Fibroblast of lung (primary cell): ENCODE measurements at regions not wholly inside any gene's neighbourhood (a gene's known extent, or its start where the extent isn't known, plus 50 kb on each side); places are given as distances from the start of the nearest gene placed in this dataset.

Experiments
- DNase-seq, 2 donors: peaks; one replicate each; pipeline versions ENCODE4 v3.0.0 to v3.0.0-alpha.2; 2010; ENCODE audit warnings: low read depth in 2 of 2
- H2AFZ ChIP-seq: 2 replicates; pipeline ENCODE4 v1.5.1; 2012; ENCODE audit warnings: low read length, control low read depth, inconsistent platforms
- H3K27ac ChIP-seq: 2 replicates; pipeline ENCODE4 v1.5.1; 2011; ENCODE audit warnings: low read length, control low read depth; ENCODE audit not compliant: insufficient read depth
- H3K27me3 ChIP-seq: 2 replicates; pipeline ENCODE4 v1.5.1; 2011; ENCODE audit warnings: mild to moderate bottlenecking, low read length; ENCODE audit not compliant: control insufficient read depth, insufficient read depth
- H3K36me3 ChIP-seq: 2 replicates; pipeline ENCODE4 v1.5.1; 2011; ENCODE audit warnings: low read length; ENCODE audit not compliant: control insufficient read depth, insufficient read depth
- H3K4me1 ChIP-seq: 2 replicates; pipeline ENCODE4 v1.5.1; 2011; ENCODE audit warnings: low read length; ENCODE audit not compliant: control insufficient read depth, insufficient read depth; ENCODE audit errors: extremely low read depth
- H3K4me2 ChIP-seq: 2 replicates; pipeline ENCODE4 v1.5.1; 2011; ENCODE audit warnings: low read length, control low read depth; ENCODE audit not compliant: insufficient read depth; ENCODE audit errors: extremely low read depth
- H3K4me3 ChIP-seq, 4 experiments: fragments of 200-600 bp in 1 of 4; sonication (generic) in 1 of 4; replicated peaks in 1 of 4; 2 replicates each; pipeline ENCODE4 v1.5.1; 2011 to 2016; ENCODE audit warnings: low read length in 4 of 4, low read depth in 3 of 4, mild to moderate bottlenecking in 3 of 4, control low read depth in 2 of 4, inconsistent platforms in 1 of 4, mixed read lengths in 1 of 4; ENCODE audit not compliant: insufficient read depth in 1 of 4; ENCODE audit errors: control extremely low read depth in 1 of 4
- H3K79me2 ChIP-seq: 2 replicates; pipeline ENCODE4 v1.5.1; 2012; ENCODE audit warnings: mild to moderate bottlenecking, low read length, inconsistent platforms; ENCODE audit not compliant: control insufficient read depth, insufficient read depth
- H3K9ac ChIP-seq: 2 replicates; pipeline ENCODE4 v1.5.1; 2011; ENCODE audit warnings: mild to moderate bottlenecking, low read length, control low read depth; ENCODE audit not compliant: insufficient read depth
- H3K9me3 ChIP-seq: 2 replicates; pipeline ENCODE4 v1.5.1; 2012; ENCODE audit warnings: low read depth, low read length; ENCODE audit not compliant: control insufficient read depth, insufficient read depth
- H4K20me1 ChIP-seq: 2 replicates; pipeline ENCODE4 v1.5.1; 2011; ENCODE audit warnings: low read length; ENCODE audit not compliant: control insufficient read depth, insufficient read depth; ENCODE audit errors: extremely low read depth
- CTCF ChIP-seq, 2 donors: IDR thresholded peaks in 1 of 2; conservative IDR thresholded peaks in 1 of 2; 1 replicate in 1 of 2; 2 replicates in 1 of 2; pipeline ENCODE4 v1.5.1; 2011 to 2012; ENCODE audit warnings: low read length in 2 of 2, control low read depth in 1 of 2, inconsistent platforms in 1 of 2, low read depth in 1 of 2, mild to moderate bottlenecking in 1 of 2
- EZH2 ChIP-seq: IDR thresholded peaks from 2 replicates; pipeline ENCODE4 v1.5.1; 2012; ENCODE audit warnings: low read length, control low read depth, mild to moderate bottlenecking; ENCODE audit errors: missing control alignments

- no peak for DNase-seq
Observed at GRCh38 chr9:105023788-105024187, 95.8 kb upstream of the ABCA1 start.

GRCh38 chr9:105024529-105024928 lies 96.6 kb upstream of the ABCA1 start:
- H2AFZ ChIP-seq: no peak overlapping the region
- H3K9me3 ChIP-seq: no peaks in the 10 kb centered on the region
- H3K9ac ChIP-seq: no peak overlapping the region
- no peaks in the 10 kb centered on the region for H3K27me3 ChIP-seq
- no peak for TF ChIP-seq EZH2
- no peak for TF ChIP-seq CTCF (conservative IDR thresholded peaks at IDR 0.05 in 1 of 2, IDR thresholded peaks at IDR 0.05 in 1 of 2; ENCODE audit: low read depth in 1 of 2, low read length in 2 of 2)
- no peak overlapping the region for H3K4me3 ChIP-seq
- no peaks in the 10 kb centered on the region for H3K36me3 ChIP-seq
- H3K27ac ChIP-seq: no peak overlapping the region
- no peak overlapping the region for H3K4me2 ChIP-seq
- no peaks in the 10 kb centered on the region for H3K79me2 ChIP-seq
- H4K20me1 ChIP-seq: no peaks in the 10 kb centered on the region
- no peak for DNase-seq
- H3K4me1 ChIP-seq: no peaks in the 10 kb centered on the region

More at GRCh38 chr9:105023788-105024187, 95.8 kb upstream of the ABCA1 start:
- H2AFZ ChIP-seq: no peak overlapping the region
- H3K36me3 ChIP-seq: no peaks in the 10 kb centered on the region
- no peak overlapping the region for H3K4me2 ChIP-seq
- no peak overlapping the region for H3K4me3 ChIP-seq
- H3K9me3 ChIP-seq: no peaks in the 10 kb centered on the region
- no peak overlapping the region for H3K9ac ChIP-seq
- no peaks in the 10 kb centered on the region for H4K20me1 ChIP-seq
- TF ChIP-seq EZH2 (no peak), CTCF (conservative IDR thresholded peaks at IDR 0.05 in 1 of 2, IDR thresholded peaks at IDR 0.05 in 1 of 2; ENCODE audit: low read depth in 1 of 2, low read length in 2 of 2) (no peak)
- H3K27ac ChIP-seq: no peak overlapping the region
- no peaks in the 10 kb centered on the region for H3K27me3 ChIP-seq
- H3K4me1 ChIP-seq: no peaks in the 10 kb centered on the region
- H3K79me2 ChIP-seq: no peaks in the 10 kb centered on the region

GRCh38 chr9:105026451-105026850 lies 98.5 kb upstream of the ABCA1 start:
- Histone ChIP-seq H3K27me3 (no peaks in the 10 kb centered on the region), H3K4me1 (no peaks in the 10 kb centered on the region), H3K79me2 (no peaks in the 10 kb centered on the region), H3K27ac (no peak overlapping the region), H4K20me1 (no peaks in the 10 kb centered on the region), H2AFZ (no peak overlapping the region), H3K4me2 (no peak overlapping the region), H3K9ac (no peak overlapping the region), H3K36me3 (no peaks in the 10 kb centered on the region), H3K4me3 (no peak overlapping the region), H3K9me3 (no peaks in the 10 kb centered on the region)
- TF ChIP-seq CTCF (conservative IDR thresholded peaks at IDR 0.05 in 1 of 2, IDR thresholded peaks at IDR 0.05 in 1 of 2; ENCODE audit: low read depth in 1 of 2, low read length in 2 of 2): no peak
- TF ChIP-seq EZH2: no peak
- DNase-seq: peak in 1 of 2 donors; percentile 81
